Activated T-cell treated with anti-CD3 and anti-CD28 coated beads for 48 hours (primary cell): ENCODE measurements at regions not wholly inside any gene's neighbourhood (a gene's known extent, or its start where the extent isn't known, plus 50 kb on each side); places are given as distances from the start of the nearest gene placed in this dataset.
"Not testable (repeated sequence)": the region's sequence is repeated elsewhere in the genome, so short reads cannot be mapped to it uniquely, and the experiment has no call there.

Experiments used
- DNase-seq: peaks from one replicate; pipeline ENCODE4 v3.0.0-alpha.2; 2020; ENCODE audit warnings: low read depth

DNA sequence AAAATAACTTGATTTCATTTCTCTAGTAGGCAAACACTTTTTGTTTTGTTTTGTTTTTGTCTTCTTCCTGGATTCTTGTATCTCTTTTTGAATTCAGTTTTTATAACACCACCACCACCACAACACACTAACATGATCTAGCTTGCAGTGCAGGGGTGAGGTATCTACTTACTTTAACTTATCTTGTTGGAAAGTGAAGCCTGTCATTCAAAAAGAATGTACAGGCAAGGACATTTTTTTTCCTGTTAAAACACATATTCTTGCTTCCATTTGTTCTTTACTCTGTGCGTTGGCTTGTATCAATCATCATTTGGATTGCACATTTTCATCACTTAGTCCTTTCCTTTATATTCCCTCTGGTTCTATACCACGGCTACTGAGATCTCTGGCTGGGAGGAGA, 824.2 kb downstream of the PLCL1 start:
- no peak for DNase-seq

DNA sequence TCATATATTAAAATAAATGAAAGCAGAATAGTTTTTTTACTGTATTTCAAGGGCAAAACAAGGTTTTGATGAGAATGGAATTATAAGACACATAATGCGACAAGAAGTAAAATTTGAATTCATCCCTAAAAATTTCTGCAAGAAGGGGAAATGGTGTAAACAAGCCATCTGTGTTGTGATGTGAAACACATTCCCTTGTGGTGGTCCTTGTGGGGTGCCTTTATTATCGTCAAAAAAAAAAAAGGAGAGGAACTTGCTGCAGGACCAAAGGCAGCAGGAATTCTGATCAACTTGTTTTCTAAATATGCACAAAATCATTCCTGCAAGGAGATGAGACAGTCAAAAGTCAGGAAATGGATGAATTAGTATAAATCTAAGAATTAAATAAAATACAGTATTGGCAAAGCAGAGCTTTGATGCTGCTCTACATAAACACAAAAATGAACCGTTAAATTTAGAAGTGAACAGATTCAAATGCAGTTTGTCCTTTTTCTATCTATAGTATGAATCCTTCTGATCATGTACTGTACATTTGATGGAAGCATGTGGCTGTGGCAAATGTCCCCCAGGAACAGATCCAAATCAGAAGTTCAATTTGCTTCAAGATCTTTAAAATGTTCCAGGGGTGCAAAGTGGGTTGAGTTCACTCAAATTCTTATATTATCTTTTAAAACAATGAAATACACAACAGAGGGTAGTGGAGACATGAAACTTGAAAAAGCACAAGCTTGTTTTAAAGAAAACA, 818.8 kb downstream of the PLCL1 start:
- DNase-seq, result no peak

DNA sequence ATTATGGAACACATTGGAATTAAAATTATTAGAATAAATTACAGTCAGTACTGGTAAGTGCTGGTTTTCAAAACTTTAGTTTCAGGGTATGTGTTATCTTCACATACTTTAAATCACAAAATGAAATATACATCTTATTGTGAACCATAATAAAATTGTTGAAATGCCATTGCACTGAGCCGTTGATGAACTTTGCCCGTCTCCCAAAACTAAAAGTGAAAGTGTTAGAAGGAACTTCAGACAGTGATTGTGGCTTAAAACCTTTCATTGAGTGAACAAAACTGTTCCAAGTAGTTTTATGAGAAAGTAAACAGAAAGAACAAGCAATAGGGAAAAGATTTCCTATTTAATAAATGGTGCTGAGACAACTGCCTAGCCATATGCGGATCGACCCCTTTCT, 811.6 kb downstream of the PLCL1 start:
- DNase-seq, result no peak

DNA sequence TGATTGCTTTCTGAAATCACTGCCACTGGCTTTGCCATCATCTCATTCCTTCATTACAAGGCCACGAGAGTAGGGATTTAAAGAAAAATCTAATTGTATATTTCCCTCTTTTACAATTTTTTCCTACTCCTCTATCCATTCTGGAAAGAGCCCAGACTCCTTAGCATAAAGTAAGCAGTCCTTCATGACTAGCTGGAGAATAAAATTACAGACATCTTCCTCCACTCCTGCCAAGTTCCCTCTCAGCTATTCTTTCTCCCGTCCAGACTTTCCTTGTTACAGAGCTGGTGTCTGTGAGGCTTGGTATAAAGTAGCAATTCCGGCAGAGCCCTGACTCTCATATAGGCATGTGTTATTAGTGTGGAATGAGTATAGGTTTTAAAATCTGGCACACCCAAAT, 806.8 kb downstream of the PLCL1 start:
- no peak for DNase-seq

DNA sequence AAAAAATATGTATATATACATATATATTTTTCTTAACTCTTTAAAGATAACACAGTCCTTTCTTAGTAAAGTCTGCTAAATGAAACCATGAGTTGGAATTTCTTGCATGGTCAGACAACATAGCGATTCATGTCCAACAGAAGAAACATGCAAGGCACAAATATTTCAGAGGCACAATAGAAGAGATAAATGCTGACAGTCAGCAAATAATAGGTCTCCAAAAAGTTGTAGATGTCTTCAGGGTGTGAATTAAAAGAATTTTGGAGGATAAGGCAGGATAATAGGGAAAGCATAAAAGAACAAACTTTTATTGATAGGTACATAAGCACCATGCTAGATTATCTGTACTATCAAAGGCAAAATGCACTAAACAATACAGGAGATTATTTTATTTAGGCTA, 800.2 kb downstream of the PLCL1 start:
- no peak for DNase-seq

DNA sequence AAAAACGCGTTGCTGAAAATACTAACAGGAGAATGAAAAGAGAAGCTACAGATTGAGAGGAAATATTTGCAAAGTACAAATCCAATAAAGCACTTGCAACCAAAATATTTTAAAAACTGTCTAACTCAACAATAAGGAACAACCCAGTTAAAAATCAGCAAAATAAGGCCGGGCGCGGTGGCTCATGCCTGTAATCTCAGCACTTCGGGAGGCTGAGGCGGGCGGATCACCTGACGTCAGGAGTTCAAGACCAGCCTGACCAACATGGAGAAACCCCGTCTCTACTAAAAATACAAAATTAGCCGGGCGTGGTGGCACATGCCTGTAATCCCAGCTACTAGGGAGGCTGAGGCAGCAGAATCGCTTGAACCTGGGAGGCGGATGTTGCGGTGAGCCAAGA, 798.6 kb downstream of the PLCL1 start:
- not testable (repeated sequence) for DNase-seq

DNA sequence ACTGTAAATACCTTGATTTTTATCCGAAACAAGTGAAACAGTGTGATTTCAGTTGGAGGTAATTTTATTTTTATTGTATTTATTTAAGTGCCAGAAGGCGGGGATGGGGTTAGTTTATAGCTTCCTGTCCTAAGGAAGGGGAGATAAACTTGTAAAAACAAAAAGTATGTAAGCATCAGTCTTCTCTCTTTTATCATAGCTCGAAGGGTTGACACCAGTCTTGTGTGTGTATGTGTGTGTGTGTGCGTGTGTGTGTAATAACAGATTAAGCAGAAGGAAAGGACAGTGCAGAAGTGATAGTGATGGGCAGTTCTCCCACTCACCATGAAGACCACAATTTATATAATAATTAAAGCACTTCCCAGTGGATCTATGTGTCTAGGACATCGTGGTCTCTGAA, 793.3 kb downstream of the PLCL1 start:
- no peak for DNase-seq

DNA sequence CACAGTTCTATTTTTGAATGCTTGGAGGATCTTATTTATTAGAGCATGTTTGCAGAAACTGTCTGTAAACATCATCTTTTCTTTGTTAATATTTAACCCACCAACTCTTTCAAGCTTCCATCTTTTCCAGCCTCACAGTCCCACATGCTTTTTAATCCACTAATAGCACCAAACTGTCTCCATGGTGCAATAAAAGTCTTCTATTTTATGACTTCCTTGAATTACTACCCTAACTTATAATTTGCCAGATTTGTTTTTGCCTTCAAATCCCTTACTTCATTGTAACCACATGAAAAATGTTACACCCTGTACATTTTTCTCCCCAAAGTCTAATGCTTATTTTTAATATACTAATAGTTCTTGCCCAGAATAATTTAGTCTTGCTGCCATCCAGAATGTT, 792.6 kb downstream of the PLCL1 start:
- no peak for DNase-seq

DNA sequence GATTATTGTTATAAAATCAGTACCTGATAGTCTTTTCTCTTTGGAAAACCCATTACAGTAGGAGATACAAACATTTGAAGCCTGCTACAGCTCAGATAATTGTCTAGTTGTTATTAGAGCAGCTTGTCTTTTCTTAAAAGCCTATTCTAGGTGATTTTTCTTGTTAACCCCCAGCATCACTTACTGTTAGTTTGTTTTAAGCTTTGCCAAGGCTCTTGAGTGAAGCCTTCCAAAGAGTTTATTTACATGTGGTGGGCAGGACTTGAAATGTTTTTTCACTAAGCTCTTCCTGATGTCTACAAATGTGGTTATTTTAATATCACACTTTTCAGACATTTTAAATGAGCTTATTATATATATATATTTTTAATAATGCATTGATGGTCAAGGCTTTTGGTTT, 791.3 kb downstream of the PLCL1 start:
- DNase-seq, result no peak

DNA sequence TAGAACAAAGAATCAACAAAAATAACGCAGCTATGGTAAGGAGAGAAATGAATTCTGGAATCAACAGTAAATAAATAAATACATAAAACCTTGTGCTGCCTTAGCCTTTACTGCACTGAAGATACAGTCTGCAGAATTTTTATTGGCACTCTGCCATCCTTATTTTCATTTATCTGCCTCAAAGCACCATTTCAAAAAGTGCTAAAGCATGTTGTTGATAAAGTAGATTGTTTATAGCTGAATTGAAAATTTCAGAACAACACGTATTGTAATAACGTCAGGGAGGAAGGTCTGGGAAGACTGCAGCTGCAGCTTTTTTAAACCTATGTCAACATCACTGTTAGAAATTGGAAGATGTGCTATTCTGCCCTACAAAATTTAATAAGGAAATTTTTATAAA, 787.2 kb downstream of the PLCL1 start:
- DNase-seq, result no peak

DNA sequence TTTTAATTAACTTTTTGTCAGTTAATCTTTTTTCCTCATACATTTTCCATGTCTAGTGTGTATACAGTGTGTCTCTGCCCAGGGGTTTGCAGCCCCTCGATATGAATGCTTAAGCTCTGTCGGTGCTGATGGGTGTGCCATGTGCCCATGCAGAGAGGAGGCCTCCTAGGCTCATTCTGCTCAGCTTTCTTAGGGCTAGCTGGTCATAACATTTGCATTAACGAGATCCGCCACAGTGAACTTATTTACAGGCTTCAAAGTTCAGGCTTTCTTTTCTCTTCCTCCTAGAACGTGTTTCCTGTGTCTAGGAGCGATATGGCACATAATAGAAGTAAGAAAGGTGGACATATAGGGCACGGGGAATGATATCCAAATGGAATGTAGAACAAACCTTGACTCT, 783.3 kb downstream of the PLCL1 start:
- no peak for DNase-seq

DNA sequence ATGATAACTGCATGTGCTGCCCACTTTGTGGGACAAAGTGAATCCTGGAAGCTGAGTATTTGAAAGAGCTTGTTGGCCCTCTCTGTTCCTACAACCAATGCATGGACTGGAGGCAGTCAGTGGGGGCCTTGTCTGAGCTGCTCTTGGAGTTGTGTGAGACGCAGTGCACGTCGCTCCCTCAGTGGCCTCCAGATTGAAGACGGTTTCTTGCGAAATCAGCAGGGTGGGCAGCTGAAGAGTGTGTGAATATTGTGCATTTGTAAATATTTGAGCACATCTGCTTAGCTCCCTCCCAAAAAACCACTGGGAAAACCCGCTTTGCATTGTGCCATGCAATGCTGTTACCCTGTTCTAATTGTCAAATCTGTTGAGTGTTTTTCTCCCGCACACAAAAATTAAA, 782.8 kb downstream of the PLCL1 start:
- no peak for DNase-seq

DNA sequence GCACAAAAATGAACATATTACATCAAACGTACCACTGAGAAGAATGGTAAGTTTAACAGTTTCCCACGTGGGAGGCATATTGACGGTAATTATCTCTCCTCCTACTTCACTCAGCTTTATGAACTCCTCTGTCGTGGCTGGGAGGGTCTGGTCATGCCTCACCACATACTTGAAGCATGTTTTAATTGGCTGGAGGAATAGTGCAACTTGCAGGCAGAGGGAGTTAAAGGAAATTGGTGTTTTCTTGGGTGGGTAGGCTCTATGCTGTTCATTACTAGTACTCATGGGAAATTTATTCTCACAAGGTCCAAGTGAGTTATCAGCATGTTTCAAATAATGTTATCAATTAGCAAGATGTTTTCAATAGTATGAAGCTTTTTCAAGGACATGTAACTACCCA, 767.0 kb downstream of the PLCL1 start:
- no peak for DNase-seq

DNA sequence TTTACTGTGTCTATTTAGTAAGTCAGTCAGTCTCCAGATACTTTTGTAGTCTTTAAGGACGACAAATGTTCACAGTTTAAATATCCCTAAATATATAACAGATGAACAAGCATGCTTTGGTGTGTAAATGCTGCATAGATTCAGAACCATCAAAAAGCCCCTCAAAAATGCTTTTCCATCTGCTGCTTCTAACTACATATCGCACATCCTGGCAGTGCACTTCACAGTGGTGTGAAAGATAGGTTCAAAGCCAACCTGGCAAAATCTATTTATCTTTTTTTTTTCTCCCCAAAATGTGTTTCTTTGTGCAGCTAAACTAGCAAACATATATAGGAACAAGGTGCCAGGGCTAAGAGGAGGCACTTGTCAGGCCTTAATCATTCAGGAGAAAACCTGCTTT, 753.8 kb downstream of the PLCL1 start:
- DNase-seq, result no peak

DNA sequence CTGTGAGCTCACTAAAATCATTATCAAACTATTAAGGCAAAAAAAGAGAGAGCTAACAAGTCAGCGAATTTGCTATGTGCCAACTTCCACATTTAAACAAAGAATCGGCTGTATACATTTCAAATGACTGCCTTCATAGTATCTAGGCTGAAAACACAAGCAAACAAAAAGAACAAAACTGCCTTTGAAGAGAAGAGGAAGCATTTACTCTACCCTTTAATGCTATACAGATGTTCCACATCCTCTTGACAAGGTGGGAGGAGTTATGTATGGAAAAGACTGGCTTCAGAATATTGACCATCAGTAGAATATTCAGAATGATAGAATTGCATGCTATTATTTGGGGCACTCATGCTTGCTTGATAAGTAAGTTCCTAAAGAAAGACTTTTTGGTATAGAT, 741.7 kb downstream of the PLCL1 start:
- no peak for DNase-seq

DNA sequence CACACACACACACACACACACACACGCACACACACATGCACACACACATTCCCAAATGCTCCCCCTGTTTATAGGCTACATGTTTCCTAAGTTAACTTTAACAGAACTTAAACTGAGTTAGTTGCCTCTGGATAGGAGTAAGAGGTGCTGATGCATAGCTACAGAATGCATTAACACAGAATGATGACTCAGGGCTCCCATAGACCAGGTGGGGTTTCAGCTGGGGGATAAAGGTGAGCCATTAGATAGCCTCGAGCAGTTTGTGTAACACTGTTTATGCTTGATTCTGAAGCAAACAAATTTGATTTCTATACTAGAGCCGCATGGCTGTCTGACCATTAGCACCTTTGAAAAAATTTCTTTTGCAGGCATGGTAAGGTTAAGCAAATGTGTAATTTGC, 741.0 kb downstream of the PLCL1 start:
- no peak for DNase-seq

DNA sequence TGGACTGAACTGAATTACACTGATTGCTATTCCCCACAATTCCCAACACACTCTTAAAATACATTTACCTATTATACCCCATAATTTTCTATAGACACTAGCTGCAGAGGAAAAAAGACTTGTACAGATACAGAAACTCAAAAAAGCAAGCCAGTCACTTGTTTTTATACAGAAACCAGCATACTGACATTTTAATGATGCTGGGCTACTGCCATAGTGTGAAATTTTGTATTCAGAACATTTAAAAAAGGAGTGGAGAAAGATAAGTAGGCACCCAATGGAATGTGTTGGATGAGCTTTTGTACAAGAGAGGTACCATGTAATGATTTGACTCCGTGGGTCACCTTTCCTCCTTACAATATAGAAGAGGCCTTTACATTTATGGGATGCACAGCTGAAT, 740.1 kb downstream of the PLCL1 start:
- DNase-seq, result no peak

DNA sequence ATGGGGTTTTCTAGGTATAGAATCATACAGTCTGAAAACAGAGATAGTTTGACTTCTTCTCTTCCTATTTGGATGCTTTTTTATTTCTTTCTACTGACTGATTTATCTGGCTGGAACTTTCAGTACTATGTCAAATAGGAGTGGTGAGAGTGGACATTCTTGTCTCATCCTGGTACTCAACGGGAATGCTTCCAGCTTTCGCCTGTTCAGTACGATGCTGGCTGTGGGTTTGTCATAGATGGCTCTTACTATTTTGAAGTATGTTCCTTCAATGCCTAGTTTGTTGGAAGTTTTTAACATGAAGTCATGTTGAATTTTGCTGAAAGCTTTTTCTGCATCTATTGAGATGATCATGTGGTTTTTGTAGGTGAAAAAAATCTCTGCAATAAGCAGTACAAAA, 730.4 kb downstream of the PLCL1 start:
- no peak for DNase-seq

DNA sequence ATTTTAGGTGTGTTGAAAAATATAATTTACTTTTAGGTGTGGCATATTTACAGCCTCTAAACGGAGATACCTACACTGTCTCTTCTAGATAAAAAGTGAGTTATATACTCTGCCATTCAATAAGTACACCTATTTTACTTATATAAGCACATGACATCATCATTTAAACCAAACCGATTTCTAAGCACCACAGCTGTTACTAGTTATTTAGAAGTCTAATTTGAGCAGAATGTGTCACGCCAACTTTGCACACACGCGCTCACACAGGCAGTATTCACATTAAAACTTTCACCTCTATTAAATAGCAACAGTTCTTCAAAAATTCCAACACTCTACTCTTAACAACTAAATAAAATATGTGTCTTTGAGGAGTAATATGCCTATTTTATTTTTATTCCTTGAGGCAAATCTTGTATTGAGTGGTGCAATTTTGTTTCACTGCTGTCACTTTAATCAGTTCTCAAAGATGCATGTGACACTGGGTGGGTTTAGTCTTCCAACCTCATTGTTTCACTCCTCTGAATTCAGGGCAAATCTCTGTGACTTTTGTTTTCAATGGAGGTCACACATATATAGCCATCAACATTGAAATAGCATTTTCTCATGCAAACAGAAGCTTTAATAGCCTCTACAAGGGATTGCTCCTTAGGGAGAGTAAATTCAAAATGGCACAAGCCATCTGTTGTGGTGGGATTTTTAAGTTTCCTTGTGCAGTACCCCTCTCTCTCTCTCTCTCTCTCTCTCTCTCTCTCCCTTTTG, 721.0 kb downstream of the PLCL1 start:
- no peak for DNase-seq

DNA sequence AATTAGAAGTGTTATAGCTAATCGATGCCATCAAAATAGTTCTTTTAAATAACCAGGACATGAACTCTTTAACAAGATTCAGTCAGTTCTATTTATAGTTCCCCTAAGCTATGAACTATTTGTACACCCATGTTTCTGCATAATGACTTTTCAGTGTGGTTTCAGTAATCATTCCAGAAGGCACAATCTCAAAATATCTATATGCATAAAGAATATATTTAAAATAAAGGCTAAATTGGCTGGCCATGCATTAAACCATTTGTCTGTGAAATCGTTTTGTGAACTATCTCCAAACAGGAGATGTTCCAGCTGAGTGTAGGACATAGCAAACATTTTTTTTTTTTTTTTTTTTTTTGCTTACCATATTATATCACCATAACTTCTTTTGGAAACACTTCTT, 719.3 kb downstream of the PLCL1 start:
- DNase-seq, result no peak

DNA sequence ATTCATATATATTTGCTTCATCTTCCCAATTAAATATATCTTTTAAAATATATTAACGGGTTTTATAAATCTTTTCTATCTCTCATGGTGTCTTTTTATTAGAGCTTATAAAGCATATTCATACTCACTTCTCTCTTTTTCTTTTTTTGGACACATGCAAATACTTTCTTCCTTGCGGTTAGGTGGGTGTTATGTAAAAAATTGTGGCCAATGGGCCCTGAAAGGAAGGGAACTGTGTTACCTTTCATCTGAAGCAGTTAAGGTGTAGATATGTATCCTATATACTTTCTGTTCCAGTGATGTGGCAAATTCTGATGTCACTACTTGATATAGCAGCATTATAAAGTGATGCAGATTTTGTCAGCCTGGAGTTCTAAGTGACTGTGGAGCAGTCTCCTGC, 714.5 kb downstream of the PLCL1 start:
- DNase-seq, result no peak

DNA sequence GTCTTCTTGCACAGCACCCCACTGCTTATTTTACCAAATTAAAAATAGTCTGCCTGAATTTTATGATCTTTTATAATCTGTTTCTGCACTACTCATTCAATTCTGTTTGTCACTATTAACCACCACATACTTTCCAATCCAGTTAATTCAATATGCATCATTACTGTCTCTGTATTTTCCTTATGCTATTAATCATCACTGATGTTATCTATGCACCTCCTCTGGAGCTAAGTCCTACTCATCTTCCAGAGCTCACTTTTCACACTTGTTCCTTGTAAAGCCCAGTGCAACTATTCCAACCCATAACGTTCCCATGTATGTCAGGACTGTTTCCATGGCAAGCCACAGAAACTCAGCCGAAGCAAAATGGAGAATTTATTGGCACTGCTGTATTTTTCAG, 713.6 kb downstream of the PLCL1 start:
- no peak for DNase-seq

DNA sequence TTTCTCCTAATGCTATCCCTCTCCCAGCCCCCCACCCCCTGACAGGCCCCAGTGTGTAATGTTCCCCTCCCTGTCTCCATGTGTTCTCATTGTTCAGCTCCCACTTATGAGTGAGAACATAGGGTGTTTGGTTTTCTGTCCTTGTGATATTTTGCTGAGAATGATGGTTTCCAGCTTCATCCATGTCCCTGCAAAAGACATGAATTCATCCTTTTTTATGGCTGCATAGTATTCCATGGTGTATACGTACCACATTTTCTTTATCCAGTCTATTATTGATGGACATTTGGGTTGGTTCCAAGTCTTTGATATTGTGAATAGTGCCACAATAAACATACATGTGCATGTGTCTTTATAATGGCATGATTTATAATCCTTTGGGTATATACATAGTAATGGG, 704.2 kb downstream of the PLCL1 start:
- not testable (repeated sequence) for DNase-seq

DNA sequence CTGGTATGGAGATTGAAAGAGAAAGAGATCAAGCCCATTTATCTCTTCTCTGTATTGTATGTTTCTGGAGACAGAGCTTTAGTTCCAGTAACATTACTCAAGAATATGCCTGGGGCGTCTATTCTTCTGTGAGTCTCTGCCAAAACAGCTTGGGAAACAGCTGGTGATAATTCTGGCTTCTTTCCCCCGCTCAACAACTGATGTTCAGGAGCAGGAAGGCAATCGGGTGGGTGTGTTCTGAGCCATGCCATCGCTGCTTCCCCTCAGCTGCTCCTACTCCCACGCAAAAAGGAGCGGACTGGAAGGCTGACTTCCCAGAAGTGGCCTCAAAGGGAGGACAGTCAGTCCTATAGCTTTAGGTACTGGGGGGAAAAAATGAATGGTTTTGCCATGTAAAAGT, 695.1 kb downstream of the PLCL1 start:
- DNase-seq, result no peak
